Vagina (tissue), 2 donors: ENCODE measurements at regions not wholly inside any gene's neighbourhood (a gene's known extent, or its start where the extent isn't known, plus 50 kb on each side); places are given as distances from the start of the nearest gene placed in this dataset.

Experiments
- CTCF ChIP-seq, 3 experiments: fragments of 450-650 bp in 2 of 3; fragments of 200-600 bp in 1 of 3; sonication (generic) in 1 of 3; IDR thresholded peaks; one replicate each; pipeline ENCODE4 v1.5.1; 2017 to 2019; ENCODE audit warnings: antibody characterized with exemption in 3 of 3, mild to moderate bottlenecking in 2 of 3, moderate library complexity in 2 of 3
- POLR2A ChIP-seq, 2 donors: fragments of 450-650 bp; IDR thresholded peaks; one replicate each; pipeline ENCODE4 v1.6.1; 2017; ENCODE audit warnings: antibody characterized with exemption in 2 of 2, mild to moderate bottlenecking in 2 of 2, moderate library complexity in 2 of 2

GRCh38 chr9:124130277-124131075, 118.9 kb downstream of the LHX2 start:
- no peak for TF ChIP-seq CTCF (IDR thresholded peaks at IDR 0.05)
- TF ChIP-seq POLR2A (IDR thresholded peaks at IDR 0.05), result no peak
